ENCODE measurements at regions not wholly inside any gene's neighbourhood (a gene's known extent, or its start where the extent isn't known, plus 50 kb on each side); places are given as distances from the start of the nearest gene placed in this dataset.
"Not testable (repeated sequence)": the region's sequence is repeated elsewhere in the genome, so short reads cannot be mapped to it uniquely, and the experiment has no call there.

- DNase-seq (ENCODE audit: low read depth): no peak
Observed at GRCh38 chr1:87398641-87399040, 70.0 kb downstream of the LMO4 start.

GRCh38 chr1:87399264-87399663 is 70.6 kb downstream of the LMO4 start:
- no peak for DNase-seq (ENCODE audit: low read depth)

GRCh38 chr1:87399701-87400100 is 71.0 kb downstream of the LMO4 start:
- no peak for DNase-seq (ENCODE audit: low read depth)

- DNase-seq (ENCODE audit: low read depth): no peak
Observed at GRCh38 chr1:87400813-87401212, 72.1 kb downstream of the LMO4 start.

GRCh38 chr1:87402241-87403002 is 73.7 kb downstream of the LMO4 start:
- no peak for DNase-seq (ENCODE audit: low read depth)

GRCh38 chr1:87403061-87403820 is 74.6 kb downstream of the LMO4 start:
- DNase-seq (ENCODE audit: low read depth): no peak

- peak; percentile 2 for DNase-seq (ENCODE audit: low read depth)
Observed at GRCh38 chr1:87404296-87404695, 75.6 kb downstream of the LMO4 start.

GRCh38 chr1:87408665-87409248 is 80.1 kb downstream of the LMO4 start:
- no peak for DNase-seq (ENCODE audit: low read depth)

- no peak for DNase-seq (ENCODE audit: low read depth)
Observed at GRCh38 chr1:87410776-87411480, 82.2 kb downstream of the LMO4 start.

- DNase-seq (ENCODE audit: low read depth): not testable (repeated sequence)
Observed at GRCh38 chr1:87413846-87414245, 85.2 kb downstream of the LMO4 start.

GRCh38 chr1:87418048-87418447 is 89.4 kb downstream of the LMO4 start:
- DNase-seq (ENCODE audit: low read depth): no peak

GRCh38 chr1:87421809-87422208 is 93.1 kb downstream of the LMO4 start:
- no peak for DNase-seq (ENCODE audit: low read depth)

GRCh38 chr1:87424541-87424940 is 95.9 kb downstream of the LMO4 start:
- no peak for DNase-seq (ENCODE audit: low read depth)

GRCh38 chr1:87426463-87427249 is 98.0 kb downstream of the LMO4 start:
- no peak for DNase-seq (ENCODE audit: low read depth)

- DNase-seq (ENCODE audit: low read depth): no peak
Observed at GRCh38 chr1:87428367-87428766, 99.7 kb downstream of the LMO4 start.

GRCh38 chr1:87428883-87429282 is 100.2 kb downstream of the LMO4 start:
- DNase-seq (ENCODE audit: low read depth): no peak

GRCh38 chr1:87432685-87433084 is 104.0 kb downstream of the LMO4 start:
- no peak for DNase-seq (ENCODE audit: low read depth)

GRCh38 chr1:87433101-87433500 is 104.4 kb downstream of the LMO4 start:
- not testable (repeated sequence) for DNase-seq (ENCODE audit: low read depth)

GRCh38 chr1:87435484-87435883 is 106.8 kb downstream of the LMO4 start:
- no peak for DNase-seq (ENCODE audit: low read depth)

- not testable (repeated sequence) for DNase-seq (ENCODE audit: low read depth)
Observed at GRCh38 chr1:87436115-87436514, 107.4 kb downstream of the LMO4 start.

GRCh38 chr1:87436534-87436933 is 107.9 kb downstream of the LMO4 start:
- DNase-seq (ENCODE audit: low read depth): no peak

Measured in activated T-cell treated with anti-CD3 and anti-CD28 coated beads for 24 hours (primary cell).